Fibroblast of villous mesenchyme (primary cell): ENCODE measurements at regions not wholly inside any gene's neighbourhood (a gene's known extent, or its start where the extent isn't known, plus 50 kb on each side); places are given as distances from the start of the nearest gene placed in this dataset.

ENCODE experiments used
- DNase-seq: peaks from one replicate; pipeline ENCODE4 v3.0.0-alpha.2; 2010; ENCODE audit warnings: low read depth
- H3K4me3 ChIP-seq: 2 replicates; pipeline ENCODE4 v1.5.1; 2011; ENCODE audit warnings: low read depth, mild to moderate bottlenecking, low read length
- TF ChIP-seq, protein P1 (sequence below): IDR thresholded peaks from 2 replicates; pipeline ENCODE4 v1.5.1; 2012; ENCODE audit warnings: low read depth, mild to moderate bottlenecking, low read length; ENCODE audit not compliant: insufficient read depth

GRCh38 chr5:28576022-28576421 is 1537.6 kb upstream of the CDH9 start:
- TF ChIP-seq, protein P1, sequence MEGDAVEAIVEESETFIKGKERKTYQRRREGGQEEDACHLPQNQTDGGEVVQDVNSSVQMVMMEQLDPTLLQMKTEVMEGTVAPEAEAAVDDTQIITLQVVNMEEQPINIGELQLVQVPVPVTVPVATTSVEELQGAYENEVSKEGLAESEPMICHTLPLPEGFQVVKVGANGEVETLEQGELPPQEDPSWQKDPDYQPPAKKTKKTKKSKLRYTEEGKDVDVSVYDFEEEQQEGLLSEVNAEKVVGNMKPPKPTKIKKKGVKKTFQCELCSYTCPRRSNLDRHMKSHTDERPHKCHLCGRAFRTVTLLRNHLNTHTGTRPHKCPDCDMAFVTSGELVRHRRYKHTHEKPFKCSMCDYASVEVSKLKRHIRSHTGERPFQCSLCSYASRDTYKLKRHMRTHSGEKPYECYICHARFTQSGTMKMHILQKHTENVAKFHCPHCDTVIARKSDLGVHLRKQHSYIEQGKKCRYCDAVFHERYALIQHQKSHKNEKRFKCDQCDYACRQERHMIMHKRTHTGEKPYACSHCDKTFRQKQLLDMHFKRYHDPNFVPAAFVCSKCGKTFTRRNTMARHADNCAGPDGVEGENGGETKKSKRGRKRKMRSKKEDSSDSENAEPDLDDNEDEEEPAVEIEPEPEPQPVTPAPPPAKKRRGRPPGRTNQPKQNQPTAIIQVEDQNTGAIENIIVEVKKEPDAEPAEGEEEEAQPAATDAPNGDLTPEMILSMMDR: no peak
- DNase-seq: no peak
- no peak overlapping the region for H3K4me3 ChIP-seq

DNA sequence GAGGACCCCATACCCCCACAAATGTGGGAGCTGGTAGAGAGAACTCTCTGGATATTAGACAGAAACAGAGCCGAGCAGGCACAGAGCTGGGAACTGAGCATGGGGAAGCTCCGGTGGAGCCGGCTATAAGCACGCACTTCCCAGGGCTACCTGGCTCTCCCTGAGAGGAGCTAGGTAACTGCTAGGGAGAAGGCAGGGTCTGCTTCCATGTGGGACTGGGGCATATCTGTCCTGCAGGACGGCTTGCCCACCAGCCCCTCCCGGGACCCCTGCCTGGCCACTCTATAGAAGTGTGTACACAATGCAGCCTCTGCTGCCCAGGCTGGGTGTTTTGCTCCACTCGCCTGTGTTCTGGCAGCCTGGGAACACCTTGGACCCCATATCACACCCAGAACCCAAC is 1537.0 kb upstream of the CDH9 start:
- TF ChIP-seq, protein P1: no peak
- no peak for DNase-seq

GRCh38 chr5:28574606-28575005 is 1536.2 kb upstream of the CDH9 start:
- no peak for DNase-seq
- TF ChIP-seq, protein P1: no peak
- H3K4me3 ChIP-seq: no peak overlapping the region

More for the DNA sequence above, 1537.0 kb upstream of the CDH9 start:
- H3K4me3 ChIP-seq: no peak overlapping the region

- H3K4me3 ChIP-seq: no peak overlapping the region
- TF ChIP-seq, protein P1: no peak
- no peak for DNase-seq
Measured at GRCh38 chr5:28567048-28567447, 1528.7 kb upstream of the CDH9 start.

- DNase-seq: no peak
- TF ChIP-seq, protein P1: no peak
- H3K4me3 ChIP-seq: no peak overlapping the region
Measured at GRCh38 chr5:28561522-28561921, 1523.1 kb upstream of the CDH9 start.

DNA sequence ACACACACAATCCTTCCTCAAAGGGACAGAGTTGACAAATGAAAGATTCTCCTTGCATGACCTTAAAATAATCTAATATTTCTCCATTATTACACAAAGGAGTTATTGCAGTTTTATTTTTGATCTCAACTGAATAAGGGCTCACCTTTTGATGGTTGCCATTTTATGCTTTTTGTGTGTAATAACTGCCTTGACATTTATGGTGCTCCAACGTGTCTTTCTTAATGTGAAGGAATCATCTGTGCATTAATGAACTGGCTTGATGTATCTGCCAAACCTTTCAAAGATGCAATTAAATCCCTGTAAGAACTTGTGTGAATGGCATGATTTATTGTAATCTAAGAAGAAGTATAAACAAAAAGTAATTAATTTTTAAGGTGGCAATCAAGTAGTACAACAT is 1519.8 kb upstream of the CDH9 start:
- H3K4me3 ChIP-seq: no peak overlapping the region
- TF ChIP-seq, protein P1: no peak
- no peak for DNase-seq

- TF ChIP-seq, protein P1: no peak
- no peak overlapping the region for H3K4me3 ChIP-seq
- DNase-seq: no peak
Measured at GRCh38 chr5:28557114-28557513, 1518.7 kb upstream of the CDH9 start.
